Retinal pigment epithelial cell (primary cell): ENCODE measurements at regions not wholly inside any gene's neighbourhood (a gene's known extent, or its start where the extent isn't known, plus 50 kb on each side); places are given as distances from the start of the nearest gene placed in this dataset.
A peak's percentile ranks its signal among the peaks of the same experiment; 100 is the strongest.

ENCODE experiments used
- DNase-seq: peaks from one replicate; pipeline ENCODE4 v3.0.0-alpha.2; 2010; ENCODE audit warnings: low read depth
- H3K4me3 ChIP-seq: 2 replicates; pipeline ENCODE4 v1.5.1; 2011; ENCODE audit warnings: mild to moderate bottlenecking, low read length, control low read depth, moderate library complexity
- CTCF ChIP-seq: conservative IDR thresholded peaks from 2 replicates; pipeline ENCODE4 v1.5.1; 2011; ENCODE audit warnings: low read depth, low read length, control low read depth, inconsistent platforms

GRCh38 chr14:38040411-38040810, 167.3 kb upstream of the SSTR1 start:
- TF ChIP-seq CTCF, result no peak
- no peak overlapping the region for H3K4me3 ChIP-seq
- DNase-seq, result no peak

GRCh38 chr14:38042322-38042721, 165.4 kb upstream of the SSTR1 start:
- no peak for TF ChIP-seq CTCF
- H3K4me3 ChIP-seq, result no peak overlapping the region
- peak; percentile 52 for DNase-seq

- no peak for DNase-seq
- TF ChIP-seq CTCF, result no peak
- H3K4me3 ChIP-seq, result no peak overlapping the region
Measured at GRCh38 chr14:38044710-38045109, 163.0 kb upstream of the SSTR1 start.

- H3K4me3 ChIP-seq, result no peak overlapping the region
- no peak for TF ChIP-seq CTCF
- DNase-seq, result no peak
Measured at GRCh38 chr14:38045461-38045860, 162.2 kb upstream of the SSTR1 start.

GRCh38 chr14:38046160-38046559, 161.5 kb upstream of the SSTR1 start:
- no peak for DNase-seq
- no peak overlapping the region for H3K4me3 ChIP-seq
- no peak for TF ChIP-seq CTCF

- DNase-seq, result no peak
- H3K4me3 ChIP-seq, result no peak overlapping the region
- no peak for TF ChIP-seq CTCF
Measured at GRCh38 chr14:38047195-38047902, 160.4 kb upstream of the SSTR1 start.

GRCh38 chr14:38053666-38054065, 154.0 kb upstream of the SSTR1 start:
- no peak for DNase-seq
- no peak for TF ChIP-seq CTCF
- no peak overlapping the region for H3K4me3 ChIP-seq
